Sigmoid colon (tissue), 6 donors: ENCODE measurements at regions not wholly inside any gene's neighbourhood (a gene's known extent, or its start where the extent isn't known, plus 50 kb on each side); places are given as distances from the start of the nearest gene placed in this dataset.
"Not testable (repeated sequence)": the region's sequence is repeated elsewhere in the genome, so short reads cannot be mapped to it uniquely, and the experiment has no call there.

Experiments used
- DNase-seq: peaks from one replicate; pipeline ENCODE4 v3.0.0-alpha.2; 2019
- H3K27ac ChIP-seq, 4 donors: fragments of 200-600 bp; sonication (generic); one replicate each; pipeline ENCODE4 v1.5.1; 2016 to 2019; ENCODE audit warnings: mild to moderate bottlenecking in 1 of 4
- H3K27me3 ChIP-seq, 3 donors: fragments of 200-600 bp; sonication (generic); one replicate each; pipeline ENCODE4 v1.5.1; 2019; ENCODE audit warnings: mild to moderate bottlenecking in 1 of 3
- H3K36me3 ChIP-seq, 4 donors: fragments of 200-600 bp; sonication (generic); one replicate each; pipeline ENCODE4 v1.5.1; 2016 to 2019
- H3K4me1 ChIP-seq, 4 donors: fragments of 200-600 bp; sonication (generic); one replicate each; pipeline ENCODE4 v1.5.1; 2017 to 2019
- H3K4me3 ChIP-seq, 4 donors: fragments of 200-600 bp; sonication (generic); one replicate each; pipeline ENCODE4 v1.5.1; 2017 to 2019; ENCODE audit warnings: mild to moderate bottlenecking in 2 of 4, moderate library complexity in 1 of 4
- H3K9me3 ChIP-seq, 4 donors: fragments of 200-600 bp in 3 of 4; sonication (generic) in 3 of 4; one replicate each; pipeline versions ENCODE4 v1.5.1 to v1.6.1; 2013 to 2019
- CTCF ChIP-seq, 4 experiments: fragments of 450-650 bp in 3 of 4; fragments of 200-600 bp in 1 of 4; IDR thresholded peaks; one replicate each; pipeline ENCODE4 v1.5.1; 2016 to 2019; ENCODE audit warnings: antibody characterized with exemption in 4 of 4, mild to moderate bottlenecking in 3 of 4, moderate library complexity in 2 of 4
- EP300 ChIP-seq, 4 donors: sonication (generic); formaldehyde crosslinking; IDR thresholded peaks; one replicate each; pipeline ENCODE4 v1.6.1; 2017; ENCODE audit warnings: antibody characterized with exemption in 4 of 4
- POLR2A ChIP-seq, 2 donors: fragments of 450-650 bp; IDR thresholded peaks; one replicate each; pipeline ENCODE4 v1.6.1; 2016; ENCODE audit warnings: antibody characterized with exemption in 2 of 2, mild to moderate bottlenecking in 2 of 2, moderate library complexity in 2 of 2
- POLR2AphosphoS5 ChIP-seq, 4 donors: sonication (generic); formaldehyde crosslinking; IDR thresholded peaks; one replicate each; pipeline ENCODE4 v1.6.1; 2017; ENCODE audit warnings: antibody characterized with exemption in 4 of 4
- WGBS, 2 donors: extraction: QIAGEN DNeasy Blood & Tissue Kit; methylation state at CpG; one replicate each; pipeline ENCODE4 v1.1.7; 2013; 5-methylcytosine and 5-hydroxymethylcytosine counted together
- intact Hi-C: fragments of 100-400 bp; cut with DNase I; formaldehyde crosslinking; loops from one replicate; pipeline ENCODE4 v1.15.1; 2023
- donor health status: healthy with polysubstance abuse.
- donor health status: healthy.

- Histone ChIP-seq H3K27ac (no peak overlapping the region), H3K36me3 (no peaks in the 10 kb centered on the region), H3K9me3 (no peaks in the 10 kb centered on the region), H3K27me3 (no peaks in the 10 kb centered on the region), H3K4me3 (no peak overlapping the region), H3K4me1 (no peaks in the 10 kb centered on the region)
- TF ChIP-seq EP300 (IDR thresholded peaks at IDR 0.05) (no peak), POLR2AphosphoS5 (IDR thresholded peaks at IDR 0.05) (no peak), CTCF (IDR thresholded peaks at IDR 0.05) (no peak)
- DNase-seq, result no peak
- WGBS, 2 donors, result 0 to 20% methylated on average over 1 of the region's 1 CpG
- intact Hi-C loops, result no loop called here
These were observed 509.8 kb downstream of the AMY1C start for GRCh38 chr1:104259481-104259880.

GRCh38 chr1:104263110-104263509 is 513.4 kb downstream of the AMY1C start:
- WGBS, 2 donors, result 82 to 88% methylated on average over 14 of the region's 14 CpGs
- H3K9me3 ChIP-seq, DNase-seq, H3K4me1 ChIP-seq, intact Hi-C loops, H3K4me3 ChIP-seq, H3K27me3 ChIP-seq, H3K36me3 ChIP-seq, H3K27ac ChIP-seq: not testable (repeated sequence)

GRCh38 chr1:104264521-104264920 is 514.8 kb downstream of the AMY1C start:
- Histone ChIP-seq H3K4me1 (peaks cover 0 to 6% (median 0%) of the 10 kb centered on the region in 4 donors), H3K9me3 (no peaks in the 10 kb centered on the region), H3K27ac (no peak overlapping the region), H3K4me3 (no peak overlapping the region), H3K27me3 (no peaks in the 10 kb centered on the region), H3K36me3 (no peaks in the 10 kb centered on the region)
- TF ChIP-seq POLR2AphosphoS5 (IDR thresholded peaks at IDR 0.05) (no peak), EP300 (IDR thresholded peaks at IDR 0.05) (no peak), CTCF (IDR thresholded peaks at IDR 0.05) (no peak), POLR2A (IDR thresholded peaks at IDR 0.05) (no peak)
- no peak for DNase-seq
- 59 to 70% methylated on average over 2 of the region's 2 CpGs for WGBS, 2 donors
- intact Hi-C loops, result no loop called here

- no peak for TF ChIP-seq POLR2A (IDR thresholded peaks at IDR 0.05)
- TF ChIP-seq EP300 (IDR thresholded peaks at IDR 0.05), result no peak
- TF ChIP-seq CTCF (IDR thresholded peaks at IDR 0.05), result no peak
- no peak for TF ChIP-seq POLR2AphosphoS5 (IDR thresholded peaks at IDR 0.05)
- H3K4me3 ChIP-seq, result no peak overlapping the region
- no peak for DNase-seq
- no peak overlapping the region for H3K27ac ChIP-seq
- no peaks in the 10 kb centered on the region for H3K9me3 ChIP-seq
- H3K4me1 ChIP-seq, result peaks cover 0 to 6% (median 0%) of the 10 kb centered on the region in 4 donors
- H3K36me3 ChIP-seq, result no peaks in the 10 kb centered on the region
- 82 to 84% methylated on average over 4 of the region's 4 CpGs for WGBS, 2 donors
- H3K27me3 ChIP-seq, result no peaks in the 10 kb centered on the region
- intact Hi-C loops, result no loop called here
These were observed 515.5 kb downstream of the AMY1C start for GRCh38 chr1:104265163-104265562.

GRCh38 chr1:104266612-104267011 is 516.9 kb downstream of the AMY1C start:
- Histone ChIP-seq H3K4me1 (peaks cover 0 to 6% (median 0%) of the 10 kb centered on the region in 4 donors), H3K27me3 (no peaks in the 10 kb centered on the region), H3K36me3 (no peaks in the 10 kb centered on the region), H3K27ac (no peak overlapping the region), H3K4me3 (no peak overlapping the region), H3K9me3 (no peaks in the 10 kb centered on the region)
- no peak for TF ChIP-seq EP300 (IDR thresholded peaks at IDR 0.05)
- no peak for TF ChIP-seq CTCF (IDR thresholded peaks at IDR 0.05)
- no peak for TF ChIP-seq POLR2AphosphoS5 (IDR thresholded peaks at IDR 0.05)
- no peak for TF ChIP-seq POLR2A (IDR thresholded peaks at IDR 0.05)
- intact Hi-C loops, result no loop called here
- DNase-seq, result no peak
- WGBS, 2 donors, result 53 to 63% methylated on average over 1 of the region's 1 CpG

- 92 to 94% methylated on average over 4 of the region's 4 CpGs for WGBS, 2 donors
- H3K4me3 ChIP-seq, intact Hi-C loops, H3K9me3 ChIP-seq, H3K27me3 ChIP-seq, H3K4me1 ChIP-seq, H3K27ac ChIP-seq, DNase-seq, H3K36me3 ChIP-seq: not testable (repeated sequence)
These were observed 538.6 kb downstream of the AMY1C start for GRCh38 chr1:104288322-104288721.
